ENCODE measurements at regions not wholly inside any gene's neighbourhood (a gene's known extent, or its start where the extent isn't known, plus 50 kb on each side); places are given as distances from the start of the nearest gene placed in this dataset.

DNA sequence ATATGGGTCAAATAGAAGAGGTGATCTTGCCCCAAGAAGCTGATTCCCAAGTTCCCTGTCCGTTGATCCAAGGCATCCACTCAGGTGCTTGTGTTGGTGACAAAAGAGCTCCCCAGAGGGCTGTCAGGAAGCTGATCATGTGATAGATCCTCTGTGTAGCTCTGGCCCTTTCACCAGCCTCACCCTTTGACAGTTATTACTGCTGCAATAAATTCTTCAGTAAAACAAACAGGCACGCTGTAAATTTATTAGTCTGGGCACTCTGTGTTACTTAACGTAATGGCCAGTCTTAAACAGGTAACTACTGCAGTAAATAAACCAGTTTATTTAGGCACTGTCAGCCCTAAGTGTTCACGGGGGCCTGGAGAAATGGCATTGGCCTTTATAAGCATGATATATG is 473.9 kb downstream of the BCL11B start:
- Histone ChIP-seq H3K27me3 (ENCODE audit: control insufficient read depth in 3 of 3, insufficient read depth in 3 of 3, low read length in 2 of 3) (no peaks in the 10 kb centered on the region), H3K9ac (ENCODE audit: insufficient read depth in 1 of 2, low read length in 2 of 2) (no peak overlapping the region), H3K9me3 (ENCODE audit: control insufficient read depth in 4 of 4, insufficient read depth in 3 of 4, low read length in 3 of 4) (peaks cover 0 to 5% (median 0%) of the 10 kb centered on the region in 4 donors), H3K4me1 (ENCODE audit: control insufficient read depth in 5 of 5, insufficient read depth in 5 of 5, low read length in 5 of 5) (no peaks in the 10 kb centered on the region), H3K36me3 (ENCODE audit: control insufficient read depth in 4 of 4, insufficient read depth in 4 of 4, low read length in 4 of 4) (no peaks in the 10 kb centered on the region), H3K4me3 (no peak overlapping the region), H3K27ac (ENCODE audit: low read depth in 1 of 2, low read length in 1 of 2) (no peak overlapping the region)
- ATAC-seq (ENCODE audit: insufficient read depth, low FRiP score): no peak
- whole genome bisulfite sequencing, 2 donors: 40 to 57% methylated on average over 4 of the region's 4 CpGs
- TF ChIP-seq, protein P1, sequence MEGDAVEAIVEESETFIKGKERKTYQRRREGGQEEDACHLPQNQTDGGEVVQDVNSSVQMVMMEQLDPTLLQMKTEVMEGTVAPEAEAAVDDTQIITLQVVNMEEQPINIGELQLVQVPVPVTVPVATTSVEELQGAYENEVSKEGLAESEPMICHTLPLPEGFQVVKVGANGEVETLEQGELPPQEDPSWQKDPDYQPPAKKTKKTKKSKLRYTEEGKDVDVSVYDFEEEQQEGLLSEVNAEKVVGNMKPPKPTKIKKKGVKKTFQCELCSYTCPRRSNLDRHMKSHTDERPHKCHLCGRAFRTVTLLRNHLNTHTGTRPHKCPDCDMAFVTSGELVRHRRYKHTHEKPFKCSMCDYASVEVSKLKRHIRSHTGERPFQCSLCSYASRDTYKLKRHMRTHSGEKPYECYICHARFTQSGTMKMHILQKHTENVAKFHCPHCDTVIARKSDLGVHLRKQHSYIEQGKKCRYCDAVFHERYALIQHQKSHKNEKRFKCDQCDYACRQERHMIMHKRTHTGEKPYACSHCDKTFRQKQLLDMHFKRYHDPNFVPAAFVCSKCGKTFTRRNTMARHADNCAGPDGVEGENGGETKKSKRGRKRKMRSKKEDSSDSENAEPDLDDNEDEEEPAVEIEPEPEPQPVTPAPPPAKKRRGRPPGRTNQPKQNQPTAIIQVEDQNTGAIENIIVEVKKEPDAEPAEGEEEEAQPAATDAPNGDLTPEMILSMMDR (IDR thresholded peaks at IDR 0.05; ENCODE audit: control extremely low read depth, extremely low read depth): no peak
- DNase-seq: no peak

DNA sequence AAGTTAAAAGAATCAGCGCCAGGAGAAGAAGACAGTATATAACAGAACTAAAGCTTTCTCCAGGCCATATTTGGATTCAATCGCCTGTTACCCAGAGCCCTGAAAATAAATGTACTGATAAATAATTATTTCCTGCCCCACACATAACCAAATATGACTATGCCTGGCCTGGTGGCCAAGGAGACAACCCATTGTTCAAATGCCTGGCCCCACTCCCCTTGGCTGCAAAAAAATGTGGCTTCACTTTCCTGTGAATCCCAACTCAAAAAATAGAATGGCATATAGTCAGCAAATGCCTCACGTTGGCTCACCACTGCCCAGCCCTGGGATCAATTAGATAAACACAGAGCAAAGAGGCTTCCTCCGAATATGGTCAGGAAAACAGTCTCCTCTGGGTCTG is 472.1 kb downstream of the BCL11B start:
- H3K27ac ChIP-seq (ENCODE audit: low read depth in 1 of 2, low read length in 1 of 2): no peak overlapping the region

DNA sequence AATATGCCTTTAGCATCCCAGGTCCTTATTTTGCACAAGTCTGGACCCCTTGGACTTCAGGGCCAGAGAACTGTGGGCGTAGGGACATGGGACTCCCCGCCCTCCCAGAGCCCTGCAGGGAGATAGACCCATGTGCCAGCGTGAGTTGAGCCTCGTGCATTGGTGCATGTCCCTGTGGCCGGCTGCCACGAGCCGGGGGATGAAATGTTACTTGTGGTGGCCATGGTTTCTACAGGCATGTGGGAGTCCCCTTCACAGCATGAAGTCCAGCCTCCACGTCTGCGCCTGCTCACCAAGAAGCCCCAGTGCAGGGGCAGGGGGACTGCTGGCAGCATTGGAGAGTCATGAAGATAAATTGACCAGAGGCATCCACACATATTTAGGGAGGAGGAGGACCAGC is 470.0 kb downstream of the BCL11B start:
- Histone ChIP-seq H3K9ac (ENCODE audit: insufficient read depth in 1 of 2, low read length in 2 of 2) (no peak overlapping the region), H3K36me3 (ENCODE audit: control insufficient read depth in 4 of 4, insufficient read depth in 4 of 4, low read length in 4 of 4) (no peaks in the 10 kb centered on the region), H3K4me1 (ENCODE audit: control insufficient read depth in 5 of 5, insufficient read depth in 5 of 5, low read length in 5 of 5) (peaks cover 0 to 9% (median 0%) of the 10 kb centered on the region in 5 donors), H3K9me3 (ENCODE audit: control insufficient read depth in 4 of 4, insufficient read depth in 3 of 4, low read length in 3 of 4) (peaks cover 0 to 2% (median 0%) of the 10 kb centered on the region in 4 donors), H3K27ac (ENCODE audit: low read depth in 1 of 2, low read length in 1 of 2) (no peak overlapping the region), H3K4me3 (no peak overlapping the region), H3K27me3 (ENCODE audit: control insufficient read depth in 3 of 3, insufficient read depth in 3 of 3, low read length in 2 of 3) (no peaks in the 10 kb centered on the region)
- DNase-seq: no peak
- WGBS, 2 donors: 75 to 86% methylated on average over 9 of the region's 9 CpGs
- TF ChIP-seq, protein P1 (IDR thresholded peaks at IDR 0.05; ENCODE audit: control extremely low read depth, extremely low read depth): no peak
- ATAC-seq (ENCODE audit: insufficient read depth, low FRiP score): no peak

More for the DNA sequence above, 472.1 kb downstream of the BCL11B start:
- Histone ChIP-seq H3K9ac (ENCODE audit: insufficient read depth in 1 of 2, low read length in 2 of 2) (no peak overlapping the region), H3K9me3 (ENCODE audit: control insufficient read depth in 4 of 4, insufficient read depth in 3 of 4, low read length in 3 of 4) (peaks cover 0 to 5% (median 0%) of the 10 kb centered on the region in 4 donors), H3K27me3 (ENCODE audit: control insufficient read depth in 3 of 3, insufficient read depth in 3 of 3, low read length in 2 of 3) (no peaks in the 10 kb centered on the region), H3K4me3 (no peak overlapping the region), H3K36me3 (ENCODE audit: control insufficient read depth in 4 of 4, insufficient read depth in 4 of 4, low read length in 4 of 4) (no peaks in the 10 kb centered on the region), H3K4me1 (ENCODE audit: control insufficient read depth in 5 of 5, insufficient read depth in 5 of 5, low read length in 5 of 5) (no peaks in the 10 kb centered on the region)
- TF ChIP-seq, protein P1 (IDR thresholded peaks at IDR 0.05; ENCODE audit: control extremely low read depth, extremely low read depth): no peak
- 51 to 65% methylated on average over 4 of the region's 4 CpGs for WGBS, 2 donors
- ATAC-seq (ENCODE audit: insufficient read depth, low FRiP score): no peak
- DNase-seq: no peak

DNA sequence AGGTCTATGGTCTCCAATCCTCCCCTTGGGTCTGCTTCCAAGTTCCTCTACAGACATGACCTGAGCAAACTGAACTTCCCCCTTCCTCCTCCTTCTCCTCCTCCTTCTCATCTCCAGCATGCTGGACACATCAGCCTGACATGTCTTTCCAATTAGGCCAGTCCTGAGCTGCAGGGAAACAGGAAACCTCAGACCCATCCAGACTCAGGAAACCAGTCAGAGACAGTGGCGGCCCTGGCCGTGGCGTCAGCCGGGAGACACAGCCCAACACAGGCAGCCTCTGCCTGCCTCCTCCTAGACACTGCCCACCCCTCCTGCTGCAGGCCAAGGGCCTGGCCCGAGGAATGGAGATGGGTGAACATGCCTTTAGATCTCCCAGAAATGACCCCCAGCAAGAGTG is 468.8 kb downstream of the BCL11B start:
- Histone ChIP-seq H3K9ac (ENCODE audit: insufficient read depth in 1 of 2, low read length in 2 of 2) (no peak overlapping the region), H3K36me3 (ENCODE audit: control insufficient read depth in 4 of 4, insufficient read depth in 4 of 4, low read length in 4 of 4) (no peaks in the 10 kb centered on the region), H3K9me3 (ENCODE audit: control insufficient read depth in 4 of 4, insufficient read depth in 3 of 4, low read length in 3 of 4) (no peaks in the 10 kb centered on the region), H3K4me3 (no peak overlapping the region), H3K27ac (ENCODE audit: low read depth in 1 of 2, low read length in 1 of 2) (no peak overlapping the region), H3K27me3 (ENCODE audit: control insufficient read depth in 3 of 3, insufficient read depth in 3 of 3, low read length in 2 of 3) (no peaks in the 10 kb centered on the region), H3K4me1 (ENCODE audit: control insufficient read depth in 5 of 5, insufficient read depth in 5 of 5, low read length in 5 of 5) (peaks cover 0 to 9% (median 0%) of the 10 kb centered on the region in 5 donors)
- TF ChIP-seq, protein P1 (IDR thresholded peaks at IDR 0.05; ENCODE audit: control extremely low read depth, extremely low read depth): no peak
- WGBS, 2 donors: 55 to 57% methylated on average over 5 of the region's 5 CpGs
- DNase-seq: no peak
- ATAC-seq (ENCODE audit: insufficient read depth, low FRiP score): no peak

Measured in lung (tissue), 11 donors.